ENCODE measurements at regions not wholly inside any gene's neighbourhood (a gene's known extent, or its start where the extent isn't known, plus 50 kb on each side); places are given as distances from the start of the nearest gene placed in this dataset.

- DNase-seq = no peak
Measured at GRCh38 chr2:199707593-199708185, 143.3 kb downstream of the FTCDNL1 start.

GRCh38 chr2:199705538-199705937 is 145.5 kb downstream of the FTCDNL1 start:
- no peak for DNase-seq

- DNase-seq = no peak
Measured at GRCh38 chr2:199704358-199705238, 146.4 kb downstream of the FTCDNL1 start.

GRCh38 chr2:199703199-199703598 is 147.8 kb downstream of the FTCDNL1 start:
- DNase-seq = no peak

GRCh38 chr2:199697469-199697868 is 153.5 kb downstream of the FTCDNL1 start:
- DNase-seq = no peak

GRCh38 chr2:199696048-199696447 is 154.9 kb downstream of the FTCDNL1 start:
- no peak for DNase-seq

- no peak for DNase-seq
Measured at GRCh38 chr2:199693861-199694260, 157.1 kb downstream of the FTCDNL1 start.

- DNase-seq = peak; percentile 87
Measured at GRCh38 chr2:199692489-199692888, 158.5 kb downstream of the FTCDNL1 start.

- DNase-seq = no peak
Measured at GRCh38 chr2:199690225-199690624, 160.8 kb downstream of the FTCDNL1 start.

- no peak for DNase-seq
Measured at GRCh38 chr2:199685669-199686068, 165.3 kb downstream of the FTCDNL1 start.

GRCh38 chr2:199684832-199685231 is 166.2 kb downstream of the FTCDNL1 start:
- no peak for DNase-seq

- DNase-seq = no peak
Measured at GRCh38 chr2:199684168-199684567, 166.8 kb downstream of the FTCDNL1 start.

GRCh38 chr2:199682001-199682400 is 169.0 kb downstream of the FTCDNL1 start:
- no peak for DNase-seq

- no peak for DNase-seq
Measured at GRCh38 chr2:199680482-199680881, 170.5 kb downstream of the FTCDNL1 start.

- peak; percentile 7 for DNase-seq
Measured at GRCh38 chr2:199679883-199680282, 171.1 kb downstream of the FTCDNL1 start.

GRCh38 chr2:199677881-199678280 is 173.1 kb downstream of the FTCDNL1 start:
- no peak for DNase-seq

GRCh38 chr2:199668645-199669044 is 182.3 kb downstream of the FTCDNL1 start:
- DNase-seq = no peak

- DNase-seq = no peak
Measured at GRCh38 chr2:199663157-199663556, 187.8 kb downstream of the FTCDNL1 start.

GRCh38 chr2:199662255-199662654 is 188.7 kb downstream of the FTCDNL1 start:
- DNase-seq = no peak

GRCh38 chr2:199660167-199660566 is 190.8 kb downstream of the FTCDNL1 start:
- no peak for DNase-seq

- DNase-seq = no peak
Measured at GRCh38 chr2:199659207-199659606, 191.8 kb downstream of the FTCDNL1 start.

- DNase-seq = no peak
Measured at GRCh38 chr2:199646439-199646838, 188.7 kb upstream of the SATB2 start.

GRCh38 chr2:199631129-199631528 is 173.4 kb upstream of the SATB2 start:
- no peak for DNase-seq

GRCh38 chr2:199629301-199629700 is 171.6 kb upstream of the SATB2 start:
- DNase-seq = no peak

GRCh38 chr2:199627417-199627816 is 169.7 kb upstream of the SATB2 start:
- no peak for DNase-seq
